ENCODE measurements at regions not wholly inside any gene's neighbourhood (a gene's known extent, or its start where the extent isn't known, plus 50 kb on each side); places are given as distances from the start of the nearest gene placed in this dataset.

DNA sequence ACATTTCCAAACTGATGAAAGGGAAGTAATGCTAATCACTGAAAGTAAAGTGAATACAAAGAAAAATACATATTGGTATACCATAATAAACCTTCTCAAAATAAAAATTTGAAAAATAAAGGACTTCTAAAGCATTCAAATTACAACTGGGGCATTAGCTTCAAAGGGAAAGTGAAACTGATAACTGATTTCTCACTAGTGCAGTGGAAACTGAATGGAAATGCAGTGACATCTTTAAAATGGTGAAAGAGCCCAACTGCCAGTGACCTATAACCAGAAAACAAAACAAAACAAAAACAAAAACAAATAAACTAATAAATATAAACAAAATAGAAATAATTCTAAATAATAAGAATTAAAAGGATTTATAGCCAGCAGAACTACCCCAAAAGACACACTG, 297.5 kb upstream of the GRIN3A start:
- H4K20me1 ChIP-seq (ENCODE audit: insufficient read depth, low read length): no peaks in the 10 kb centered on the region
- H3K4me3 ChIP-seq (ENCODE audit: low read length): peak overlapping the region; percentile 34; the same call in 1 of the 2 replicates
- no peaks in the 10 kb centered on the region for H3K9me2 ChIP-seq (replicated peaks; ENCODE audit: insufficient read depth, low read length)
- H3K4me2 ChIP-seq (ENCODE audit: low read depth, low read length): peak overlapping the region; percentile 42; the same call in 1 of the 2 replicates
- H3K36me3 ChIP-seq (replicated peaks; ENCODE audit: insufficient read depth, low read length): no peaks in the 10 kb centered on the region
- H3K79me2 ChIP-seq (ENCODE audit: low read length): no peaks in the 10 kb centered on the region
- TF ChIP-seq EZH2 (optimal IDR thresholded peaks at IDR 0.05; ENCODE audit: low read depth, low read length) (no peak), EZH2phosphoT487 (IDR thresholded peaks at IDR 0.05; ENCODE audit: low read length) (no peak)
- TF ChIP-seq, protein P1, sequence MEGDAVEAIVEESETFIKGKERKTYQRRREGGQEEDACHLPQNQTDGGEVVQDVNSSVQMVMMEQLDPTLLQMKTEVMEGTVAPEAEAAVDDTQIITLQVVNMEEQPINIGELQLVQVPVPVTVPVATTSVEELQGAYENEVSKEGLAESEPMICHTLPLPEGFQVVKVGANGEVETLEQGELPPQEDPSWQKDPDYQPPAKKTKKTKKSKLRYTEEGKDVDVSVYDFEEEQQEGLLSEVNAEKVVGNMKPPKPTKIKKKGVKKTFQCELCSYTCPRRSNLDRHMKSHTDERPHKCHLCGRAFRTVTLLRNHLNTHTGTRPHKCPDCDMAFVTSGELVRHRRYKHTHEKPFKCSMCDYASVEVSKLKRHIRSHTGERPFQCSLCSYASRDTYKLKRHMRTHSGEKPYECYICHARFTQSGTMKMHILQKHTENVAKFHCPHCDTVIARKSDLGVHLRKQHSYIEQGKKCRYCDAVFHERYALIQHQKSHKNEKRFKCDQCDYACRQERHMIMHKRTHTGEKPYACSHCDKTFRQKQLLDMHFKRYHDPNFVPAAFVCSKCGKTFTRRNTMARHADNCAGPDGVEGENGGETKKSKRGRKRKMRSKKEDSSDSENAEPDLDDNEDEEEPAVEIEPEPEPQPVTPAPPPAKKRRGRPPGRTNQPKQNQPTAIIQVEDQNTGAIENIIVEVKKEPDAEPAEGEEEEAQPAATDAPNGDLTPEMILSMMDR (IDR thresholded peaks at IDR 0.05; ENCODE audit: low read length): no peak
- no peaks in the 10 kb centered on the region for H3F3A ChIP-seq (ENCODE audit: insufficient read depth, low read length)
- H3K9ac ChIP-seq (ENCODE audit: low read length): no peak overlapping the region
- no peak overlapping the region for H2AFZ ChIP-seq (ENCODE audit: low read length)
- H3K9me3 ChIP-seq (replicated peaks; ENCODE audit: insufficient read depth, low read length): no peaks in the 10 kb centered on the region
- peak; percentile 73 for DNase-seq
- H3K4me1 ChIP-seq (ENCODE audit: low read length): 0 out of 2 replicates have a peak, but pooled peaks cover 6% of the 10 kb centered on the region
- no peaks in the 10 kb centered on the region for H3K27me3 ChIP-seq (replicated peaks; ENCODE audit: insufficient read depth, low read length)
- H3K27ac ChIP-seq (ENCODE audit: low read length): no peak overlapping the region

DNA sequence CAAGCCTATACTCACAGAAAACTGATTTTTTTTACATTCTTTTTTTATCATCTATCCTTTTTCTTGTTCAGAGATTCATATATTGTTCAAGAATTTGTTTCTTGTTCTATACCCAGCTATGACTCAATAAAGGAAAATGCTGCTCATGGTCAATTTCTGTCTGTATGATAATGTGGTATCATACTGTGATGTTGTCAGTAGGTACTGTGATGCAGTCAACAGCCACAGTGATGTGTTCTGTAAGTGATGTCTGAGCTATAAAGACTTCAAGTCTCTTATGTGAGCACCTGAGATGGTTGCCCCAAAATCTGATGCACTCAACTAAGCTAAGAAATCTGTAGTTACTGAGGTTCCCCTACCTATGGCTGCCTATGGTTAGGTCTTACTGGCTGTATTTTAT, 294.2 kb upstream of the GRIN3A start:
- H3K27me3 ChIP-seq (replicated peaks; ENCODE audit: insufficient read depth, low read length): no peaks in the 10 kb centered on the region
- H3K4me1 ChIP-seq (ENCODE audit: low read length): 0 out of 2 replicates have a peak, but pooled peaks cover 6% of the 10 kb centered on the region
- no peak overlapping the region for H3K4me3 ChIP-seq (ENCODE audit: low read length)
- H3F3A ChIP-seq (ENCODE audit: insufficient read depth, low read length): no peaks in the 10 kb centered on the region
- H3K9me2 ChIP-seq (replicated peaks; ENCODE audit: insufficient read depth, low read length): no peaks in the 10 kb centered on the region
- no peaks in the 10 kb centered on the region for H3K36me3 ChIP-seq (replicated peaks; ENCODE audit: insufficient read depth, low read length)
- H4K20me1 ChIP-seq (ENCODE audit: insufficient read depth, low read length): no peaks in the 10 kb centered on the region
- H3K9me3 ChIP-seq (replicated peaks; ENCODE audit: insufficient read depth, low read length): no peaks in the 10 kb centered on the region
- no peak overlapping the region for H3K4me2 ChIP-seq (ENCODE audit: low read depth, low read length)
- no peak for DNase-seq
- no peak overlapping the region for H3K9ac ChIP-seq (ENCODE audit: low read length)
- no peak overlapping the region for H2AFZ ChIP-seq (ENCODE audit: low read length)
- H3K79me2 ChIP-seq (ENCODE audit: low read length): no peaks in the 10 kb centered on the region
- TF ChIP-seq EZH2 (optimal IDR thresholded peaks at IDR 0.05; ENCODE audit: low read depth, low read length): no peak
- no peak for TF ChIP-seq EZH2phosphoT487 (IDR thresholded peaks at IDR 0.05; ENCODE audit: low read length)
- TF ChIP-seq, protein P1 (IDR thresholded peaks at IDR 0.05; ENCODE audit: low read length): no peak
- no peak overlapping the region for H3K27ac ChIP-seq (ENCODE audit: low read length)

DNA sequence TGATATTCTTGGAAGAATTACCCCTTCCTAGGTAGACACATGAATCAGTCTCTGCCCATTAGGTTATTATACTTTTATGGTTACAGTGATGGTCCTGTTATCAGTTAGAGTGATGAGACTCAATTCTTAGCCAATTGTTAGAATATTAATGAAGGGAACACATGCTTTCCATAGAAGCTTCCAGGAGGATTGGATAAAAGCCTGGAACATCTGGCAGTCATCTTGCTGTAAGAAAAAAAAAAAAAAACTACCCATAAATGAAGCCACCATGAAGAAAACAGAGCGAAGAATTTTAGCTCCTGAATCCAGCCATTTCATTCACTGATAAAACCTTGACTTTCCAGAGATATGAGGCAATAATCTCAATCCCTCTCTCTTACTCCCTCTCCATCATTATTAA, 262.5 kb upstream of the GRIN3A start:
- no peak overlapping the region for H3K27ac ChIP-seq (ENCODE audit: low read length)
- H3K4me1 ChIP-seq (ENCODE audit: low read length): no peaks in the 10 kb centered on the region
- no peak overlapping the region for H2AFZ ChIP-seq (ENCODE audit: low read length)
- TF ChIP-seq, protein P1 (IDR thresholded peaks at IDR 0.05; ENCODE audit: low read length): no peak
- no peak for TF ChIP-seq EZH2phosphoT487 (IDR thresholded peaks at IDR 0.05; ENCODE audit: low read length)
- TF ChIP-seq EZH2 (optimal IDR thresholded peaks at IDR 0.05; ENCODE audit: low read depth, low read length): no peak
- no peak for DNase-seq
- no peaks in the 10 kb centered on the region for H3K36me3 ChIP-seq (replicated peaks; ENCODE audit: insufficient read depth, low read length)
- H3F3A ChIP-seq (ENCODE audit: insufficient read depth, low read length): no peaks in the 10 kb centered on the region
- H3K27me3 ChIP-seq (replicated peaks; ENCODE audit: insufficient read depth, low read length): no peaks in the 10 kb centered on the region
- H3K9me3 ChIP-seq (replicated peaks; ENCODE audit: insufficient read depth, low read length): no peaks in the 10 kb centered on the region
- no peaks in the 10 kb centered on the region for H3K9me2 ChIP-seq (replicated peaks; ENCODE audit: insufficient read depth, low read length)
- H4K20me1 ChIP-seq (ENCODE audit: insufficient read depth, low read length): no peaks in the 10 kb centered on the region
- no peak overlapping the region for H3K4me2 ChIP-seq (ENCODE audit: low read depth, low read length)
- H3K9ac ChIP-seq (ENCODE audit: low read length): no peak overlapping the region
- H3K4me3 ChIP-seq (ENCODE audit: low read length): no peak overlapping the region
- H3K79me2 ChIP-seq (ENCODE audit: low read length): no peaks in the 10 kb centered on the region
